Coronary artery (tissue), 2 donors: ENCODE measurements at regions not wholly inside any gene's neighbourhood (a gene's known extent, or its start where the extent isn't known, plus 50 kb on each side); places are given as distances from the start of the nearest gene placed in this dataset.
A peak's percentile ranks its signal among the peaks of the same experiment; 100 is the strongest.

Source experiments
- DNase-seq: peaks from one replicate; pipeline ENCODE4 v3.0.0-alpha.2; 2017; ENCODE audit warnings: low spot score
- H3K27ac ChIP-seq, 2 donors: fragments of 200-600 bp; sonication (generic); one replicate each; pipeline ENCODE4 v1.5.1; 2016 to 2019
- H3K4me3 ChIP-seq: fragments of 200-600 bp; sonication (generic); 2 replicates; pipeline ENCODE4 v1.5.1; 2016; ENCODE audit warnings: mild to moderate bottlenecking, moderate library complexity
- TF ChIP-seq, protein P1 (sequence below): fragments of 200-600 bp; sonication (generic); IDR thresholded peaks from one replicate; pipeline ENCODE4 v1.5.1; 2019; ENCODE audit warnings: antibody characterized with exemption

DNA sequence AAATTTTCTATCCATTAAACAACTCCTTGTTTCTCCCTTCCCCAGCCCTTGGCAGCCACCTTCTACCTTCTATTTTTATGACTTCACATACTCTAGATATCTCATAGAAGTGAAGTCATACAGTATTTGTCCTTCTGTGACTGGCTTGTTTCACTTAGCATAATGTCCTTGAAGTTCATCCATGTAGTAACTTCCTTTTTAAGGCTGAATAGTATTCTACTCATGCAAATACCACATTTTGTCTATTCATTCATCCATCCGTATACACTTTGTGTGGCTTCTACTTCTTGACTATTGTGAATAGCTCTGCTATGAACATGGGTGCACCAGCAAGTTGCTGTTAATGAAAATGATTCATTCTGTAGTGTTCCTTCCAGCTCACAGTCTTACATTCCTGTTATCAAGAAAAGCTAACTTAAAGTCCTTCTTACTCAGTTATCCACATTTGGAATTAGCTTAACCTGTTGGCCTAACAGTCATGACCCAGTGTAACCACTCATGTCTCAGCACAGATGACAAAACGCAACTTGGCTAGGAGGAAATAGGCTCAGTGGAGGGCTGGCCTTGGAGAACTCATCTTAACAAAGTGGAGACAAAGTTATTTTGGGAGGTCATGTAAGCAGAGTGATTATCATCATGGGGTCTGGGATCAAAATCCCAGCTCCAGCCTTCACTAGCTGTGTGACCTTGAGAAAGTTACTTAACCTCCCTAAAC, 129.7 kb upstream of the MAP3K1 start:
- no peak overlapping the region for H3K4me3 ChIP-seq
- TF ChIP-seq, protein P1, sequence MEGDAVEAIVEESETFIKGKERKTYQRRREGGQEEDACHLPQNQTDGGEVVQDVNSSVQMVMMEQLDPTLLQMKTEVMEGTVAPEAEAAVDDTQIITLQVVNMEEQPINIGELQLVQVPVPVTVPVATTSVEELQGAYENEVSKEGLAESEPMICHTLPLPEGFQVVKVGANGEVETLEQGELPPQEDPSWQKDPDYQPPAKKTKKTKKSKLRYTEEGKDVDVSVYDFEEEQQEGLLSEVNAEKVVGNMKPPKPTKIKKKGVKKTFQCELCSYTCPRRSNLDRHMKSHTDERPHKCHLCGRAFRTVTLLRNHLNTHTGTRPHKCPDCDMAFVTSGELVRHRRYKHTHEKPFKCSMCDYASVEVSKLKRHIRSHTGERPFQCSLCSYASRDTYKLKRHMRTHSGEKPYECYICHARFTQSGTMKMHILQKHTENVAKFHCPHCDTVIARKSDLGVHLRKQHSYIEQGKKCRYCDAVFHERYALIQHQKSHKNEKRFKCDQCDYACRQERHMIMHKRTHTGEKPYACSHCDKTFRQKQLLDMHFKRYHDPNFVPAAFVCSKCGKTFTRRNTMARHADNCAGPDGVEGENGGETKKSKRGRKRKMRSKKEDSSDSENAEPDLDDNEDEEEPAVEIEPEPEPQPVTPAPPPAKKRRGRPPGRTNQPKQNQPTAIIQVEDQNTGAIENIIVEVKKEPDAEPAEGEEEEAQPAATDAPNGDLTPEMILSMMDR, result no peak
- H3K27ac ChIP-seq, result peak overlapping the region in 1 of 2 donors; percentile 5
- no peak for DNase-seq

DNA sequence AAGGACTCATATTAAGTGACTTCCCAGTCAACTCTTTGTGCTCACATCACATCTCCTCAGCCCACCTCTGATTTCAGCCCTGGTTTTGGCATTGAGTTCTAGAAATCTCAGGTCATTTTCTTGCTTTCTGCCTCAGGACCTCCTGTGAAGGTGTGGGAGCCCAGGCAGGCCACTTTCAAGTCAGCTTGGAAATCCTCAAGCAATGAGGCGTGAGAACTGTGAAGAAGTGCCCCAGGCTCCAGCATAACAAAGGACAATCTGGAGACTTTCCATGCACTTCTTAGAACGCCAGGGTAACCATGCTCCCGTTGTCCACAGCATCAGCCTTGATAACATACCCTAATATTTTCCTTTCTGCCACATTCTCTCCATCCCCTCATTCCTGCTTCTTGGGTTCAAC, 131.2 kb upstream of the MAP3K1 start:
- Histone ChIP-seq H3K4me3 (no peak overlapping the region), H3K27ac (no peak overlapping the region)
- no peak for DNase-seq
- TF ChIP-seq, protein P1, result no peak

DNA sequence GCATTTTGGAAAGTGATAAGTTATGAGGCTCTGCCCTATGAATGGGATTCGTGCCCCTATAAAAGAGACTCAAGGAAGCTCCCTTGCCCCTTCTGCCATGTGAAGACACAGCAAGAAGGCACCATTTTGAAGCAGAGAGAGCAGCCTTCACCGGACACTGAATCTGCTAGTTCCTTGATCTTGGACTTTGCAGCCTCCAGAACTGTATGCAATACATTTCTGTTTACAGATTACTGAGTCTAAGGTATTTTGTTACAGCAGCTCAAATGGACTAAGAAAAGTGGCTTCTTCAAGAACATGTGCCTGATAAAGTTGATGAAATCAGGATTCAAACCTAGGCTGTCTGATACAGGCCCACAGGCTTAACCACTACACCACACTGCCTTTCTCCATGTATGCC, 131.6 kb upstream of the MAP3K1 start:
- H3K27ac ChIP-seq, result no peak overlapping the region
- TF ChIP-seq, protein P1, result no peak
- H3K4me3 ChIP-seq, result no peak overlapping the region
- no peak for DNase-seq

DNA sequence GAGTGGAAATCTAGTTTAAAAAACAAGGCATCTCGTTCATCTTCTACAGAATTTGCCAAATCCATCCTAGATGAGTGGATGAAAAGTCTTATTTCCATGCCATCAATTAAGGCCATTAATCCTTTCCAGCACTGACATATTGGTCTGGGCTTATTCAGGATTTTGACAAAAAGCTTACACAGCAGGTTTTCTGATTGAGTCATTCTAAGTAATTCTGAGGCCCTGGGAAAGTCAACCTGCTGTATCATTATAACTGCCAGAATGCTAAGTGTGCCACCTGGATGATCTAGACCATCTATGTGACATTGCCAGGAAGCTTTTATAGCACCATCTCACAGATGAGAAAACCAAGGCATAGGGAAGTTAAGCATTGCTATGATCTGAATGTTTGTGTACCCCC, 132.1 kb upstream of the MAP3K1 start:
- DNase-seq, result no peak
- no peak overlapping the region for H3K4me3 ChIP-seq
- no peak overlapping the region for H3K27ac ChIP-seq
- TF ChIP-seq, protein P1, result no peak

DNA sequence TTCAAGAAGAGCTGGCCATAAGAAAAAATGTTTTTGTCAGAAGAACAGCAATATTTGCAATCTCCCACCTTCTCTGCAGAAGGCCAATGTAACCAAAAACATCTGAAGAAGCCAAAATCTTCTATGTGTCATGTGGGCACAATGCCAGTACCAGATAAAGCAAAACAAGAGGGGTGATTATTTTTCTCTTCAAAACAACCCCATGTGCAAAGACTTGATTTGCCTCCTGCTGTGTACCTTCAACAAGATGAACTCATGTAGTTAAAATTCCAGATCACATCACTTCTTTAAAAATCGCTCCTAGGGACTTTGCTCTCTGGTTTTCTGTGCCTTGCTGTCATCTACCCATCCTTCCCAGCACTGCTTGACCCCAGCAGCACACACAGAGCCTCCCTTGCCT, 134.0 kb upstream of the MAP3K1 start:
- TF ChIP-seq, protein P1, result no peak
- H3K27ac ChIP-seq, result no peak overlapping the region

DNA sequence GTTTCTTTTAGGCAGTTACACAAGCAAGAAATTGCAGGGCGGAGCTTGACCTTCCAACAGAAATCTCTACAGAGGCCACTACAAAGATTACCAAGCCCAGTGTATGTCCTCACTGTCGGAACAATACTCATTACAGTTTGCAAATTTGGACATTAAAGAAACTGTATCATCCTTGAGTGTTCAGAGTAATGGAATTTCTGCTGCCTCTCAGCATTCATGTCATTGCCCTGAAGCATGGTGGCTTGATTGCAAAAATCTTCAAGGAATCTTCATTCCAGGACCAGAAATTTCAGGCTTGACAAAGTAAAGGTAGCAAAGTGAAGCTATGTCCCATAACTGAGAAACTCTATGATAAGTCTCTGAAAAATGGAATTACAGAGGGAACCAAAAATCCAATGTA, 134.6 kb upstream of the MAP3K1 start:
- TF ChIP-seq, protein P1, result no peak
- no peak for DNase-seq
- Histone ChIP-seq H3K4me3 (no peak overlapping the region), H3K27ac (no peak overlapping the region)

More for the DNA sequence above, 134.0 kb upstream of the MAP3K1 start:
- DNase-seq, result no peak
- no peak overlapping the region for H3K4me3 ChIP-seq

DNA sequence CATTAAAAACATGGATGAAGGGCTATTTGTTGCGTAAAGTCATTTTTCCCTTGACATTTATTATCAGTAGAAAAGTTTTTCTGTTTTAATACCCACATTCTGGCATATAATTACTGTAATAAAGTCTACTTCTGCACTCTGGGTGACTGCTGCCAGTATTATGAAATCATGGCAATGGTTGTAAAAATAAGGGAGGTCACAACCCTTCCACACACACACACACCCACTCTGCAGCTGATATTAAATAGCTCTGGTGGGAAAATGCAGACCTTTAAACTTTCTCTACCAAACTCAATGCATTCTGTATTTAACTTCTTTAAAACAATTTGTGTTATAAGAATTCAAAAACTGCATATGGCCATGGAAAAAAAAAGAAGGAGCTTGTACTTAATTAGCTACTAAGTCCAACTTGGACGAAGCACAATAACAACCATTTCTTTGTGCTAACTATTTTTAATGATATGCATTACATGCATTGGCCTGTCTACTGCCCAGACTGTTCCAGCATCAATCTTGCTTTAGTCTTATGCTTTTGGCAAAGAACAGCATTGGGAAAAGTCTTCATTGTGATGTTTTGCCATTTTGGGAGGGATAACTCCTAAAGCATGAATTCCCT, 137.6 kb upstream of the MAP3K1 start:
- TF ChIP-seq, protein P1, result no peak
- DNase-seq, result no peak
- Histone ChIP-seq H3K4me3 (no peak overlapping the region), H3K27ac (no peak overlapping the region)
